Pancreas (tissue), 10 donors: ENCODE measurements at regions not wholly inside any gene's neighbourhood (a gene's known extent, or its start where the extent isn't known, plus 50 kb on each side); places are given as distances from the start of the nearest gene placed in this dataset.

ENCODE experiments used
- ATAC-seq, 4 donors: fragments of 200-7000 bp; cut with Tn5 transposase; one replicate each; pipeline versions ENCODE4 v1.8.0 to v1.9.1; 2020; ENCODE audit warnings: mild to moderate bottlenecking in 4 of 4, moderate library complexity in 4 of 4
- DNase-seq, 6 donors: peaks; one replicate each; pipeline ENCODE4 v3.0.0-alpha.2; 2020
- FAIRE-seq: peaks from 2 replicates; lab custom pipeline; 2012; peaks lifted over from hg19 to GRCh38; lab: Jason Lieb, UNC
- H3K27ac ChIP-seq, 4 donors: fragments of 200-600 bp; sonication (generic); 1 replicate in 3 of 4; 2 replicates in 1 of 4; pipeline versions ENCODE4 v1.5.0 to v1.8.0; 2020
- H3K27me3 ChIP-seq, 4 donors: fragments of 200-600 bp; one replicate each; pipeline ENCODE4 v1.8.0; 2021
- H3K36me3 ChIP-seq, 3 donors: fragments of 200-600 bp; sonication (generic) in 1 of 3; one replicate each; pipeline versions ENCODE4 v1.5.0 to v1.8.0; 2020 to 2021
- H3K4me1 ChIP-seq, 3 donors: fragments of 200-600 bp; one replicate each; pipeline ENCODE4 v1.8.0; 2021
- H3K4me3 ChIP-seq, 4 donors: fragments of 200-600 bp; sonication (generic) in 2 of 4; one replicate each; pipeline versions ENCODE4 v1.5.0 to v1.8.0; 2020 to 2021
- H3K9me3 ChIP-seq, 4 donors: fragments of 200-600 bp; one replicate each; pipeline ENCODE4 v1.8.0; 2021
- CTCF ChIP-seq, 4 donors: fragments of 200-600 bp; sonication (generic) in 3 of 4; IDR thresholded peaks; one replicate each; pipeline versions ENCODE4 v1.5.0 to v1.8.0; 2021; ENCODE audit warnings: antibody characterized with exemption in 4 of 4
- WGBS, 2 donors: extraction: QIAGEN DNeasy Blood & Tissue Kit; methylation state at CpG; one replicate each; pipeline ENCODE4 v1.1.7; 2013; 5-methylcytosine and 5-hydroxymethylcytosine counted together
- intact Hi-C, 3 donors: fragments of 100-400 bp; cut with DNase I; formaldehyde crosslinking; loops; one replicate each; pipeline versions ENCODE4 v1.11.1 to v1.14.2; 2022
- donor health status: healthy with polysubstance abuse.
- donor health status: DM: no; HTN: no; CAD: no; lungs with moderate emphysema.
- donor health status: DM: no; HTN: no; CAD: no.
- donor health status: control.
- donor health status: control.
- donor health status: Bipolar disorder and iron deficiency.
- donor health status: DM: yes; HTN: yes; CAD: no.
- donor health status: DM: no; HTN: no; CAD: no.
- donor health status: DM: no; HTN: no; CAD: no.
- donor health status: DM: yes; HTN: yes; CAD: no.

- no peak for TF ChIP-seq CTCF (IDR thresholded peaks at IDR 0.05)
- Histone ChIP-seq H3K4me3 (no peak overlapping the region), H3K36me3 (no peaks in the 10 kb centered on the region), H3K4me1 (no peaks in the 10 kb centered on the region), H3K9me3 (no peaks in the 10 kb centered on the region), H3K27ac (no peak overlapping the region), H3K27me3 (no peaks in the 10 kb centered on the region)
- DNase-seq (no peak), FAIRE-seq (no peak), ATAC-seq (no peak)
- intact Hi-C loops = no loop called here
- 60 to 85% methylated on average over 1 of the region's 1 CpG for WGBS, 2 donors
These were observed 303.0 kb upstream of the KLF4 start for GRCh38 chr9:107792596-107792995.

DNA sequence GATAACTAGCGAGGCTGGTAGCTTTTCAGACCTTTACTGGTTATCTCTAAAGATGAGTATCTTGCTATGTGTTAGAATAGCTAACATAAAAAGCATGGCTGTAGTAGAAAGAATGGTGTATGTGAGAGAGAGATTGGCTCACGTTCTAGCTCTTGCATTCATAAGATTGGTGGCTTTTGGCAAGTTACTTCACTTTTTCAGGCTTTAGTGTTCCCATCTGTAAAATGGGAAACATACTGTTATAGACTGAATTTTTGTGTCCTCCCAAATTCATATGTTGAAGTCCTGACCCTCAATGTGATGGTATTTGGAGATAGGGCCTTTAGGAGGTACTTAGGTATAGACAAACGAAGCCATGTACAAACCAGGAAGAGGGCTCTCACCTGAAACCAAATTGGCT lies 302.4 kb upstream of the KLF4 start:
- H3K27ac ChIP-seq = no peak overlapping the region
- intact Hi-C loops = no loop called here
- WGBS, 2 donors = 67 to 81% methylated on average over 3 of the region's 3 CpGs

GRCh38 chr9:107789001-107789700 lies 299.6 kb upstream of the KLF4 start:
- DNase-seq = no peak
- ATAC-seq = no peak
- Histone ChIP-seq H3K4me1 (no peaks in the 10 kb centered on the region), H3K27me3 (no peaks in the 10 kb centered on the region), H3K4me3 (no peak overlapping the region), H3K36me3 (no peaks in the 10 kb centered on the region), H3K9me3 (no peaks in the 10 kb centered on the region), H3K27ac (no peak overlapping the region)
- no peak for TF ChIP-seq CTCF (IDR thresholded peaks at IDR 0.05)
- FAIRE-seq = no peak
- intact Hi-C loops = no loop called here
- WGBS, 2 donors = 84 to 87% methylated on average over 4 of the region's 4 CpGs

More for the DNA sequence above, 302.4 kb upstream of the KLF4 start:
- no peaks in the 10 kb centered on the region for H3K36me3 ChIP-seq
- no peaks in the 10 kb centered on the region for H3K9me3 ChIP-seq
- no peak overlapping the region for H3K4me3 ChIP-seq
- ATAC-seq (no peak), FAIRE-seq (no peak), DNase-seq (no peak)
- no peaks in the 10 kb centered on the region for H3K4me1 ChIP-seq
- H3K27me3 ChIP-seq = no peaks in the 10 kb centered on the region
- TF ChIP-seq CTCF (IDR thresholded peaks at IDR 0.05) = no peak

DNA sequence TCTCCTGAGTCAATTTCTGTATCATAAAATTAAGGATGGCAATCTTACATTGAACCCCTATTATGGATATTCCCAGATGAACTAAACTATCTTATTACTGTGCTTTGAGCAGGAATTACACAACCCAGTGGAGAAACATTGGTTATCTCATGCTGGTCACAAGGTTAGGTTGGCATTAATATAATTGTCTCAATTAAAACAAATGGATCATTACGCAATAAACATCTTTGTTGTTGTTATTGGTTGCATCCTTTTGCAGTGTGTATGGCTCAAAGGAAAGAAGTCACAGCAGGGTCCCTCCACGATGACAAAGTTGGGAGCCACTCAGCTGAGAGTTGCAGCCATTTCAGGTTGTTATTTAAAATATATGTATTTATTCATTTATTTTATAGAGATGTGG lies 297.0 kb upstream of the KLF4 start:
- Histone ChIP-seq H3K27me3 (peaks cover 0 to 3% (median 0%) of the 10 kb centered on the region in 4 donors), H3K36me3 (no peaks in the 10 kb centered on the region), H3K27ac (no peak overlapping the region), H3K4me3 (no peak overlapping the region), H3K4me1 (no peaks in the 10 kb centered on the region), H3K9me3 (no peaks in the 10 kb centered on the region)
- ATAC-seq = no peak
- no peak for TF ChIP-seq CTCF (IDR thresholded peaks at IDR 0.05)
- intact Hi-C loops = no loop called here
- no peak for DNase-seq
- WGBS, 2 donors = 82 to 84% methylated on average over 2 of the region's 2 CpGs
- no peak for FAIRE-seq

DNA sequence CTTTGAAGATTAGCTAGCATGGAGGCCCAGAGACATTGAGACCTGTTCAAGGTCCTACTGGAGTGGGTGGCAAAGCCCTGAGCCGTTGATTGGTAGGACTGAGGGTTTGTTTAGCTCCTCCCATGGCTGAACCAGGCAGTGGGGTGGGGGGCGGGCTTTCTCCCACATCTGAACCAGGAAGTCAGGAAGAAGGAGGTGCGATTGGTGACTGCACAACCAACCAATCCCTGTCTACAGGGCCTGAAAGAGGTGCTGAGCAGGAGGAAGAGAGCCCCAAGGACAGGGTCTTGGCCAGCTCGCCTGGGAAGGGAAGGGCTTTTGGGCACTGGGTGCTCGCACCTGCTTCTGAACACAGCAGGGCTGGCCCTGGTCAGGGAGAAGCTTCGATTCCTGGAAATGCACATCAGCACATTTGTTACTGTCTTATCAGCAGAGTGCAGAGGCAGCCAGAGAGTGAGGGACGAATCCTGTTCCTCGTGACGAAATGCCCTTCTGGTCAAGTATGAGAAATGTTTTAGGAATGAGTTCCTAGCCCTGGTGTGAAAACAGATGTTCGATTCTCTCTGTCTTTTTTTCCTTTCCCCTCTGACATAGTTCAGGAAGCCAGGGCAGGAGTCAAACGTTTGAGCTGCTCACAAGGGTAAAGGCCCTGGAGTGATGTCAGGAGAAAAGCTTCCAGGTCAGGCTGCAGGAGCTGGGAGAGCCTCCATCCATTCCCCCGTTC lies 294.8 kb upstream of the KLF4 start:
- intact Hi-C loops = no loop called here
- 44 to 48% methylated on average over 12 of the region's 12 CpGs for WGBS, 2 donors
- peak in 3 of 4 donors; percentile 31 to 70 (median 54) for ATAC-seq
- Histone ChIP-seq H3K27ac (no peak overlapping the region), H3K9me3 (no peaks in the 10 kb centered on the region), H3K4me1 (no peaks in the 10 kb centered on the region), H3K27me3 (peaks cover 0 to 3% (median 0%) of the 10 kb centered on the region in 4 donors), H3K36me3 (no peaks in the 10 kb centered on the region), H3K4me3 (no peak overlapping the region)
- no peak for TF ChIP-seq CTCF (IDR thresholded peaks at IDR 0.05)
- peak in 1 of 6 donors; percentile 12 for DNase-seq
- no peak for FAIRE-seq
